CD4-positive, alpha-beta T cell (primary cell): ENCODE measurements at regions not wholly inside any gene's neighbourhood (a gene's known extent, or its start where the extent isn't known, plus 50 kb on each side); places are given as distances from the start of the nearest gene placed in this dataset.

Experiments used
- ATAC-seq: fragments of 200-7000 bp; cut with Tn5 transposase; one replicate; pipeline ENCODE4 v1.10.0; 2022; ENCODE audit warnings: mild to moderate bottlenecking; ENCODE audit not compliant: poor library complexity
- CTCF ChIA-PET: fragments of 350-600 bp; sonication (Branson Sonifier 250); formaldehyde crosslinking; loops from one replicate; lab custom pipeline; 2021; ENCODE audit warnings: antibody characterized with exemption, inconsistent platforms; lab: Charles Lee
- POLR2A ChIA-PET: fragments of 350-600 bp; sonication (Branson Sonifier 250); formaldehyde crosslinking; loops from one replicate; lab custom pipeline; 2021; ENCODE audit warnings: antibody characterized with exemption, inconsistent platforms; lab: Charles Lee
- DNase-seq, 14 experiments: peaks; one replicate each; pipeline ENCODE4 v3.0.0-alpha.2; 2013 to 2020; ENCODE audit warnings: mixed read lengths in 2 of 14
- H3K27ac ChIP-seq, 2 donors: one replicate each; pipeline versions ENCODE4 v1.5.1 to v1.7.0; 2013; ENCODE audit warnings: low read length in 2 of 2, low read depth in 1 of 2, mild to moderate bottlenecking in 1 of 2
- H3K27me3 ChIP-seq, 2 experiments: 1 replicate in 1 of 2; 2 replicates in 1 of 2; pipeline versions ENCODE4 v1.6.1 to v1.7.0; 2013; ENCODE audit warnings: low read length in 2 of 2, control low read depth in 1 of 2, mild to moderate bottlenecking in 1 of 2, moderate library complexity in 1 of 2; ENCODE audit not compliant: insufficient read depth in 2 of 2, control insufficient read depth in 1 of 2
- H3K36me3 ChIP-seq: one replicate; pipeline ENCODE4 v1.6.1; 2013; ENCODE audit warnings: low read length, control low read depth; ENCODE audit not compliant: insufficient read depth
- H3K4me1 ChIP-seq: one replicate; pipeline ENCODE4 v1.6.1; 2013; ENCODE audit warnings: low read length, control low read depth; ENCODE audit not compliant: insufficient read depth
- H3K4me3 ChIP-seq: one replicate; pipeline ENCODE4 v1.5.1; 2013; ENCODE audit warnings: mild to moderate bottlenecking, low read length, moderate library complexity
- H3K9me3 ChIP-seq, 2 experiments: 1 replicate in 1 of 2; 2 replicates in 1 of 2; pipeline versions ENCODE4 v1.6.1 to v1.7.0; 2013; ENCODE audit warnings: low read length in 2 of 2, mild to moderate bottlenecking in 2 of 2, control low read depth in 1 of 2, moderate library complexity in 1 of 2; ENCODE audit not compliant: control insufficient read depth in 1 of 2, insufficient read depth in 1 of 2
- H3K27ac Mint-ChIP-seq: one replicate; pipeline ENCODE4 v1.8.0; 2020; ENCODE audit warnings: mixed read lengths
- H3K27me3 Mint-ChIP-seq: one replicate; pipeline ENCODE4 v1.8.0; 2021; ENCODE audit warnings: mixed read lengths
- H3K36me3 Mint-ChIP-seq: one replicate; pipeline ENCODE4 v1.8.0; 2021; ENCODE audit warnings: low read depth, mixed read lengths
- H3K4me1 Mint-ChIP-seq: one replicate; pipeline ENCODE4 v1.8.0; 2021; ENCODE audit warnings: low read depth, mixed read lengths
- H3K4me3 Mint-ChIP-seq: one replicate; pipeline ENCODE4 v1.8.0; 2020; ENCODE audit warnings: mild to moderate bottlenecking, mixed read lengths
- H3K9me3 Mint-ChIP-seq: one replicate; pipeline ENCODE4 v1.8.0; 2020; ENCODE audit warnings: mixed read lengths
- intact Hi-C, 2 experiments: fragments of 100-400 bp; cut with DNase I in 1 of 2; cut with micrococcal nuclease in 1 of 2; formaldehyde crosslinking; loops; one replicate each; pipeline versions ENCODE4 v1.15.1 to v1.9.0; 2023 to 2025; cut with DNase I, micrococcal nuclease
- TF ChIP-seq, protein P1 (sequence below): fragments of 200-600 bp; IDR thresholded peaks from one replicate; pipeline ENCODE4 v1.8.0; 2022; ENCODE audit warnings: antibody characterized with exemption, mild to moderate bottlenecking

DNA sequence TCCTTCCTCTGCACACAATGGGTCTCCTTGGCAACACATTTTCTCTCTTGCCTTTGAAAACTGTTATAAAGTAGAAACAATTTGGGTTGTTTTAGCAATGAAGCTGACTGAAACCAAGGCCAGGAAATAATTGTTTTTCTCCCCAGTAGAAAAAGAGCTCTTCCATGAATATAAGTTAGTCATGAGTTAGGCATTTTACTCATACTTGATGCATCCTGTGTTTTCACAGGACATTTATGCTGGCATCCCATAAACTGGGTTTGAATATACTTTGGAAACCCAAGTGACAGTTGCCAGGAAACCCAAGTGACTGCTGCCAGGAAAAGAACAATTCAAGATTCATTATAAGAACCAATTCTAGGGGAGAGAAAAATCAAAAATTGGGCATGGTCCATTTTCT is 128.6 kb upstream of the NPY2R start:
- TF ChIP-seq, protein P1, sequence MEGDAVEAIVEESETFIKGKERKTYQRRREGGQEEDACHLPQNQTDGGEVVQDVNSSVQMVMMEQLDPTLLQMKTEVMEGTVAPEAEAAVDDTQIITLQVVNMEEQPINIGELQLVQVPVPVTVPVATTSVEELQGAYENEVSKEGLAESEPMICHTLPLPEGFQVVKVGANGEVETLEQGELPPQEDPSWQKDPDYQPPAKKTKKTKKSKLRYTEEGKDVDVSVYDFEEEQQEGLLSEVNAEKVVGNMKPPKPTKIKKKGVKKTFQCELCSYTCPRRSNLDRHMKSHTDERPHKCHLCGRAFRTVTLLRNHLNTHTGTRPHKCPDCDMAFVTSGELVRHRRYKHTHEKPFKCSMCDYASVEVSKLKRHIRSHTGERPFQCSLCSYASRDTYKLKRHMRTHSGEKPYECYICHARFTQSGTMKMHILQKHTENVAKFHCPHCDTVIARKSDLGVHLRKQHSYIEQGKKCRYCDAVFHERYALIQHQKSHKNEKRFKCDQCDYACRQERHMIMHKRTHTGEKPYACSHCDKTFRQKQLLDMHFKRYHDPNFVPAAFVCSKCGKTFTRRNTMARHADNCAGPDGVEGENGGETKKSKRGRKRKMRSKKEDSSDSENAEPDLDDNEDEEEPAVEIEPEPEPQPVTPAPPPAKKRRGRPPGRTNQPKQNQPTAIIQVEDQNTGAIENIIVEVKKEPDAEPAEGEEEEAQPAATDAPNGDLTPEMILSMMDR, result no peak
- Histone ChIP-seq H3K27ac (no peak overlapping the region), H3K9me3 (no peaks in the 10 kb centered on the region), H3K36me3 (no peaks in the 10 kb centered on the region), H3K4me3 (no peak overlapping the region), H3K4me1 (no peaks in the 10 kb centered on the region), H3K27me3 (no peaks in the 10 kb centered on the region)
- no peaks in the 10 kb centered on the region for H3K4me1 Mint-ChIP-seq
- no peaks in the 10 kb centered on the region for H3K27me3 Mint-ChIP-seq
- POLR2A ChIA-PET, result no interaction called here
- no peaks in the 10 kb centered on the region for H3K36me3 Mint-ChIP-seq
- CTCF ChIA-PET, result no interaction called here
- no peak overlapping the region for H3K4me3 Mint-ChIP-seq
- ATAC-seq (no peak), DNase-seq (no peak)
- no peak overlapping the region for H3K27ac Mint-ChIP-seq
- no peaks in the 10 kb centered on the region for H3K9me3 Mint-ChIP-seq
- intact Hi-C loops, result no loop called here

DNA sequence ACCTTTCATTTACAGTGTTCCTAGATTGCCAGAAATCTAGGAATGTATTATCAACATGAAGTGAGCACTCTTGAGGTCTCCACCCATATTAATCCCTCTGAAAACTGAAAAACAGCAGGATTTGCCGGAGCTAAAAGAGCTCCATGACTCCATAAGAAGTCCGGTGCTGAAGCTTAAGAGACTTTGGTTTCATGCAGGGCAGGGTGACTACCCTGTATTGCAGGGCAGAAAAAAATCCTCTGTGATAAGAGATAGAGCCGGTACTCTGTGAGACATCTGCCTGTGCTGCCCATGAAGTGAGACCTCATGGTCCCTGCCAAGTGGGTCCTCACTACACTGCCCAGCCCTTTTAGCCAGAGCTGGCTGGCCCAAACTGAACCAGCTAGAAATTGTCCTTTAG is 127.2 kb upstream of the NPY2R start:
- Mint-ChIP-seq H3K36me3 (no peaks in the 10 kb centered on the region), H3K4me3 (no peak overlapping the region), H3K4me1 (no peaks in the 10 kb centered on the region), H3K27me3 (no peaks in the 10 kb centered on the region), H3K9me3 (no peaks in the 10 kb centered on the region), H3K27ac (no peak overlapping the region)
- intact Hi-C loops, result no loop called here
- CTCF ChIA-PET, result no interaction called here
- Histone ChIP-seq H3K27ac (no peak overlapping the region), H3K9me3 (no peaks in the 10 kb centered on the region), H3K36me3 (no peaks in the 10 kb centered on the region), H3K27me3 (no peaks in the 10 kb centered on the region), H3K4me1 (no peaks in the 10 kb centered on the region), H3K4me3 (no peak overlapping the region)
- no peak for ATAC-seq
- DNase-seq, result no peak
- POLR2A ChIA-PET, result no interaction called here
- TF ChIP-seq, protein P1, result no peak

DNA sequence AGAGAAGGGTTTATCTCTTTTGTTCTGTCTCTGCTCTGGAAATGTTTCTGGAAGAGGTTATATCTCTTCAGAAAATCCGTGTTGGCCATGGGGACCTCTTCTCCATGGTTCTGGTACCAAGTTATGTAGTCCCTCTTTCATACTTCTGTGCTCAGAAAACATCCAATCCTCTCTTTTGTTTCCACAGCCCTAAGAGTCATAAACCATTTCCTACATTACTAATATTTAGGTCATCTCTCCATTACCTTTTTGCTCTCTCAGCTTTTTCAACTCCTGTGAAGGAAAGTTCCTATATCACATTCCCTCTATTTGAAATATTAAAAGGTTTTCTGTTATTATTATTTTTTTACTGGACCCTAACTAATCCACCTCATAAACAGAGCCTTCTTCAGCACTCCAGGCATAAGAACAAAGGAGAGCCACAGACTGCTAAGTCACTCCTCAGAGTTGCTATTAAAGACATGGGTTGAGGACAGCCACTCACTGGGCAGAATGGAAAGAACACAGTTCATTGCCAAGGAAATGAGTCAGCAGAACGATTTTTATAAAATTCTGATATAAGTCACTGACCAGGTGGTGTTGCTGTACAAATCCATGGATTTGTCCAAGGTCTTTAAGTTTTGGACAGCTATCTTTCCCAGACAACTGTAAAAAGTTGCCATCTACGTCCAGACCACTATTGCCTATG is 122.4 kb upstream of the NPY2R start:
- no peaks in the 10 kb centered on the region for H3K4me1 ChIP-seq
- H3K27ac ChIP-seq, result no peak overlapping the region
- H3K9me3 ChIP-seq, result no peaks in the 10 kb centered on the region
- no peaks in the 10 kb centered on the region for H3K27me3 ChIP-seq
- no peaks in the 10 kb centered on the region for H3K9me3 Mint-ChIP-seq
- H3K27ac Mint-ChIP-seq, result no peak overlapping the region
- H3K36me3 ChIP-seq, result no peaks in the 10 kb centered on the region
- DNase-seq, result no peak
- H3K36me3 Mint-ChIP-seq, result no peaks in the 10 kb centered on the region
- H3K27me3 Mint-ChIP-seq, result no peaks in the 10 kb centered on the region
- no peak overlapping the region for H3K4me3 ChIP-seq
- TF ChIP-seq, protein P1, result no peak
- H3K4me3 Mint-ChIP-seq, result no peak overlapping the region
- POLR2A ChIA-PET, result no interaction called here
- no peaks in the 10 kb centered on the region for H3K4me1 Mint-ChIP-seq
- ATAC-seq, result no peak
- CTCF ChIA-PET, result no interaction called here
- intact Hi-C loops, result no loop called here
